HL-60 (cell line): ENCODE measurements at regions not wholly inside any gene's neighbourhood (a gene's known extent, or its start where the extent isn't known, plus 50 kb on each side); places are given as distances from the start of the nearest gene placed in this dataset.
"Not testable (repeated sequence)": the region's sequence is repeated elsewhere in the genome, so short reads cannot be mapped to it uniquely, and the experiment has no call there.

Experiments
- GABPA ChIP-seq: IDR thresholded peaks from 2 replicates; pipeline ENCODE4 v1.6.1; 2012; ENCODE audit warnings: low read depth
- POLR2AphosphoS5 ChIP-seq: IDR thresholded peaks from 2 replicates; pipeline ENCODE4 v1.6.1; 2012; ENCODE audit warnings: low read depth
- TF ChIP-seq, protein P1 (sequence below): IDR thresholded peaks from one replicate; pipeline ENCODE4 v1.5.1; 2011; ENCODE audit warnings: low read length, control low read depth, inconsistent platforms; ENCODE audit not compliant: insufficient read depth

DNA sequence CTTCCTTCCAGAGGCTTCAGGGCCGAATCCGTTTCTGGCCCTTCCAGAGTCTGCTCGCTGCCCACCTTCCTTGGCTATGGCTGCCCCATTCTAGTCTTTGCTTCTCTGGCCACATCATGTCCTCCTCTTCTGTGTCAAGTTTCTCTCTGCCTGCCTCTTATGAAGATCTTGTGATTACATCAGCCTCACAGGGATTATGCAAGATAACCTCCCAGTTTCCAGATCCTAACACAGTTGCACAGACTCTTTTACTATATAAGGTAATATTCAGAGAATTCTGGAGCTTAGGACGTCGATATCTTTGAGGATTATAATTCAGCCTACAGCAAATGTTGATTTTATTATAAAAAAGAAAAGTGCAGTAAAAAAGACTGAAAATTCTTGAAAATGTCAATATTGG lies 52.1 kb downstream of the NPIPB11 start:
- TF ChIP-seq, protein P1, sequence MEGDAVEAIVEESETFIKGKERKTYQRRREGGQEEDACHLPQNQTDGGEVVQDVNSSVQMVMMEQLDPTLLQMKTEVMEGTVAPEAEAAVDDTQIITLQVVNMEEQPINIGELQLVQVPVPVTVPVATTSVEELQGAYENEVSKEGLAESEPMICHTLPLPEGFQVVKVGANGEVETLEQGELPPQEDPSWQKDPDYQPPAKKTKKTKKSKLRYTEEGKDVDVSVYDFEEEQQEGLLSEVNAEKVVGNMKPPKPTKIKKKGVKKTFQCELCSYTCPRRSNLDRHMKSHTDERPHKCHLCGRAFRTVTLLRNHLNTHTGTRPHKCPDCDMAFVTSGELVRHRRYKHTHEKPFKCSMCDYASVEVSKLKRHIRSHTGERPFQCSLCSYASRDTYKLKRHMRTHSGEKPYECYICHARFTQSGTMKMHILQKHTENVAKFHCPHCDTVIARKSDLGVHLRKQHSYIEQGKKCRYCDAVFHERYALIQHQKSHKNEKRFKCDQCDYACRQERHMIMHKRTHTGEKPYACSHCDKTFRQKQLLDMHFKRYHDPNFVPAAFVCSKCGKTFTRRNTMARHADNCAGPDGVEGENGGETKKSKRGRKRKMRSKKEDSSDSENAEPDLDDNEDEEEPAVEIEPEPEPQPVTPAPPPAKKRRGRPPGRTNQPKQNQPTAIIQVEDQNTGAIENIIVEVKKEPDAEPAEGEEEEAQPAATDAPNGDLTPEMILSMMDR = not testable (repeated sequence)
- not testable (repeated sequence) for TF ChIP-seq POLR2AphosphoS5, GABPA
